ENCODE measurements at regions not wholly inside any gene's neighbourhood (a gene's known extent, or its start where the extent isn't known, plus 50 kb on each side); places are given as distances from the start of the nearest gene placed in this dataset.

- no peaks in the 10 kb centered on the region for H3K9me3 ChIP-seq (ENCODE audit: low read length)
- no peak overlapping the region for H3K9ac ChIP-seq (ENCODE audit: low read length)
- TF ChIP-seq SMC3 (conservative IDR thresholded peaks at IDR 0.05; ENCODE audit: poor library complexity) (no peak), RAD21 (conservative IDR thresholded peaks at IDR 0.05) (no peak), CTCF (IDR thresholded peaks at IDR 0.05; ENCODE audit: poor library complexity, severe bottlenecking) (no peak), EZH2 (IDR thresholded peaks at IDR 0.05; ENCODE audit: borderline replicate concordance, insufficient read depth, low read length, poor library complexity, severe bottlenecking) (no peak), EP300 (conservative IDR thresholded peaks at IDR 0.05; ENCODE audit: poor library complexity, severe bottlenecking) (no peak), POLR2AphosphoS5 (IDR thresholded peaks at IDR 0.05) (no peak), MXI1 (conservative IDR thresholded peaks at IDR 0.05; ENCODE audit: poor library complexity, severe bottlenecking) (no peak), TAF1 (IDR thresholded peaks at IDR 0.05; ENCODE audit: low read depth) (no peak), REST (IDR thresholded peaks at IDR 0.05; ENCODE audit: borderline replicate concordance) (no peak)
- no peaks in the 10 kb centered on the region for H3K79me2 ChIP-seq (replicated peaks; ENCODE audit: insufficient read depth, low read length)
- H3K4me3 ChIP-seq (ENCODE audit: low read length) = no peak overlapping the region
- no peaks in the 10 kb centered on the region for H3K27me3 ChIP-seq (ENCODE audit: insufficient read depth, low read depth, low read length)
- H3F3A ChIP-seq (ENCODE audit: insufficient read depth, low read length, poor library complexity, severe bottlenecking) = no peaks in the 10 kb centered on the region
- no peak overlapping the region for H3K4me2 ChIP-seq (ENCODE audit: low read length)
- H2AFZ ChIP-seq (ENCODE audit: low read depth, low read length) = no peak overlapping the region
- H3K36me3 ChIP-seq (ENCODE audit: insufficient read depth, low read length) = no peaks in the 10 kb centered on the region
- H4K20me1 ChIP-seq (ENCODE audit: insufficient read depth) = no peaks in the 10 kb centered on the region
- H3K9me2 ChIP-seq (ENCODE audit: insufficient read depth, low read length) = no peaks in the 10 kb centered on the region
- no peak overlapping the region for H3K27ac ChIP-seq (ENCODE audit: low read length)
These were observed 114.5 kb upstream of the TAF11L2 start for GRCh38 chr5:17383526-17383925.

DNA sequence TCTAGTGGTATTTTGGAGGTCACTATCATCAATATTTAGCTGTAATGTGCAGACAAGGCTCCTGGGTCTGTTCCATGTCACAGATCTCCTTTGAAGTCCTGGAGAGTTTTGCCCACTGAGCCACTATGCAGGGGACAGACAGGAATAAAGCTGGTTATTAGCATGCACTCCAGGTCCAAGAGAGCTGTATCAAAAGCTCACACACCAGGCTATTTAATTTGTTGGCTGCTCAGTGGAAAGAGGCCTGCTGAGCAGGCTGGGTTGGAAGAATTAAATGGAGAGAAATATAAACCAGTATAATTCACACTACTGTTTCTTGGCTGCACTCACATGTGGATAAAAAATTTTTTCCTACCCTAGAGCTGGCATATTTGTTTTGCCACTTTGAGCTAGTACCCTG lies 113.8 kb upstream of the TAF11L2 start:
- H4K20me1 ChIP-seq (ENCODE audit: insufficient read depth) = no peaks in the 10 kb centered on the region
- H3K9me2 ChIP-seq (ENCODE audit: insufficient read depth, low read length) = no peaks in the 10 kb centered on the region
- no peaks in the 10 kb centered on the region for H3F3A ChIP-seq (ENCODE audit: insufficient read depth, low read length, poor library complexity, severe bottlenecking)
- TF ChIP-seq POLR2AphosphoS5 (IDR thresholded peaks at IDR 0.05) = no peak
- TF ChIP-seq EZH2 (IDR thresholded peaks at IDR 0.05; ENCODE audit: borderline replicate concordance, insufficient read depth, low read length, poor library complexity, severe bottlenecking) = no peak
- no peak for TF ChIP-seq CTCF (IDR thresholded peaks at IDR 0.05; ENCODE audit: poor library complexity, severe bottlenecking)
- no peak for TF ChIP-seq RAD21 (conservative IDR thresholded peaks at IDR 0.05)
- no peak for TF ChIP-seq SMC3 (conservative IDR thresholded peaks at IDR 0.05; ENCODE audit: poor library complexity)
- TF ChIP-seq REST (IDR thresholded peaks at IDR 0.05; ENCODE audit: borderline replicate concordance) = no peak
- no peak for TF ChIP-seq EP300 (conservative IDR thresholded peaks at IDR 0.05; ENCODE audit: poor library complexity, severe bottlenecking)
- TF ChIP-seq MXI1 (conservative IDR thresholded peaks at IDR 0.05; ENCODE audit: poor library complexity, severe bottlenecking) = no peak
- no peak for TF ChIP-seq TAF1 (IDR thresholded peaks at IDR 0.05; ENCODE audit: low read depth)
- H3K36me3 ChIP-seq (ENCODE audit: insufficient read depth, low read length) = no peaks in the 10 kb centered on the region
- H3K27me3 ChIP-seq (ENCODE audit: insufficient read depth, low read depth, low read length) = no peaks in the 10 kb centered on the region
- H3K4me2 ChIP-seq (ENCODE audit: low read length) = no peak overlapping the region
- no peak overlapping the region for H2AFZ ChIP-seq (ENCODE audit: low read depth, low read length)
- H3K79me2 ChIP-seq (replicated peaks; ENCODE audit: insufficient read depth, low read length) = no peaks in the 10 kb centered on the region
- H3K4me3 ChIP-seq (ENCODE audit: low read length) = no peak overlapping the region
- no peaks in the 10 kb centered on the region for H3K9me3 ChIP-seq (ENCODE audit: low read length)
- H3K9ac ChIP-seq (ENCODE audit: low read length) = no peak overlapping the region
- H3K27ac ChIP-seq (ENCODE audit: low read length) = no peak overlapping the region

Measured in neural cell (in vitro differentiated cells).